Brain pericyte (primary cell): ENCODE measurements at regions not wholly inside any gene's neighbourhood (a gene's known extent, or its start where the extent isn't known, plus 50 kb on each side); places are given as distances from the start of the nearest gene placed in this dataset.
A peak's percentile ranks its signal among the peaks of the same experiment; 100 is the strongest.
"Not testable (repeated sequence)": the region's sequence is repeated elsewhere in the genome, so short reads cannot be mapped to it uniquely, and the experiment has no call there.

Experiments
- DNase-seq: peaks from one replicate; pipeline ENCODE4 v3.0.0-alpha.2; 2012; ENCODE audit warnings: low read depth, low spot score

DNA sequence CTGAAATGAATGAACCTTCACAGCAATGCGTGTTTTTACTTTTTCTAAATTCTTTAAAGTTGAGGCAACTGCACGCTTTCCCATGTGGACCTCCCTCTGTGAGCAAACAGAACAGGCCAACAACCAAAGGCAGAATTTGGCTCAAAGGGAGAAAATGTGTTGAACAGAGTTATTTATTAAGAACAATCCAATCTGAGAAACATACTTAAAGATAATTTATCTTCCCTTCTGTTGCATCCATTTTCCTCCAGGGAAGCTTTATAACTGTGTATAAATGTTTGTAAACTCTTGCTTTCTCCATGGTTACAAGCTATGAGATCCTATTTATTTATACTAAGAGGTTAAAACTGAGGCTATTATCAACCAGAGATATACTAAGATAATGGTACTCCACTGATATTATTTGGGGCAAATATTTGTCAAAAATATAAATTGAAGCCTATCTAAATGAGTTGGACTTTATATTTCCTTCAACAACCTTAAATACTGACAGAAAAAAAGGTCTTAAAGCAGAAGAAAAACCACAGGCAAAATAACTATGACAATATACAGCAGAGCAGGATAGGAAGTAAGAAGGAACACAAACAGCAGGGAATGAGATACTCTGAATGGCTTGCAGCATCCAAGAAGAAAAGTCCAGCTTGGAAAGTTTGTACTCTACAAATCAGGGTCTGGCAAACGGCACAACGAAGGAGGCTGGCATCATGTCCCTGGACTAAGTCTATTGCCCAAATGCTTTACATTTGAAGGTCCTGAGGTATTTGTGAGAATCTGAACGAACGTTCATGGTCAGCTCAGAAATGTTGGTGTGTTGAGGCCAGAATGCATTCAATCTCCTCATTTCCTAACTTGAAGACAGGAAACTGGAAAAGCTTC, 663.2 kb upstream of the INTU start:
- DNase-seq, result peak; percentile 43

DNA sequence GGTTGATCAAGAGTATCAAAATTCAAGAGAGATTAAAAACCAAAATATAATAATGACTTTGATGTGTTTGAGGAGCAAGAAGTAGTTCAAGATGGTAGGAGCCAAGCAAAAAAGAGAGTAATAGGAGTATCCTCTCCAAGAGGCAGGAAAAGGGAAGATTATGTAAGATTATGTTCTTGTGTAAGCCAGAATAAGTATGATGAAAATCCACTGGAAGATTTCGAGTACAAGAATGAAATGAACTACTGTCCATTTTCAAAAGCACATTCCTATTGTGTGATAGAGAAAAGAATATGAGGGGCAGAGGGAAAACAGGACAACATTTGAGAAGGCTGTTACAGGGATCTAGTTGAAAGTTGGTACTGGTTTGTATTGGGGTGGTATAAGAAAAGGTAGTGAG, 659.6 kb upstream of the INTU start:
- DNase-seq, result no peak

DNA sequence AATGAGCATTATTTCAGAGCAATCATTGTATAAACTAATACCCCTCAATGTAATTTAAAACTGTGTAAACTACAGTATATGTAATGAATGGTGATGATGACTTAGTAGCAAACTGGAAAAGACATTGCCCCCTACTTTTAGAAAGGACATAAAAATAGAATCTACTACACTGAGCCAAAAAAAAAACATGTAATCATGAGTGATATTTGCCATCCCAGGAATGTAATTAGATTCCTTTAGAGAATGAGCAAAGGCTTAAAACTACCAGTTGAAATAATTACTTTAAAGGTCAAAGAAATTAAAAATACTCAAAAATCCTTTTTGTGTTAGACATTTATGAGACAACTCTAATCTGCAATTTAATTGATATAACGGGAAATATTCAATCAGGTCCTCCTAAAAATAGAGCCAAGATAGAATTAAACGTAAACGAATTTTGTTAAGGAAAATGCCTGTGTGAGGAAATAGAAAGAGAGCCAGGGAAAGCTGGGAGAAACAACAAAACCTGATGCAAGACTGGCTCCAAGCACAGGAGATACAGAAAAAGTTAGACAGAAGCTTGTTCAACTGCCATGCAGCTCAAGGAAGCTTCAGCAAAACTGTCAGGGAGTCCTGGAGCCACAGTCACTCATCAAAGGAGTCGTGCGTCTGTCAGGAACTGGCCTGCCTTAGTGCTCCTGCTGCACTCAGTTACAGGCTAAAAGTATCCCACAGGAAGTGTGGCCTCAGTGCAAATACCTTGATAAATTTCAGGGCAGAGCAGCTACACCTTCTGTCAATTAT, 655.7 kb upstream of the INTU start:
- DNase-seq, result no peak

DNA sequence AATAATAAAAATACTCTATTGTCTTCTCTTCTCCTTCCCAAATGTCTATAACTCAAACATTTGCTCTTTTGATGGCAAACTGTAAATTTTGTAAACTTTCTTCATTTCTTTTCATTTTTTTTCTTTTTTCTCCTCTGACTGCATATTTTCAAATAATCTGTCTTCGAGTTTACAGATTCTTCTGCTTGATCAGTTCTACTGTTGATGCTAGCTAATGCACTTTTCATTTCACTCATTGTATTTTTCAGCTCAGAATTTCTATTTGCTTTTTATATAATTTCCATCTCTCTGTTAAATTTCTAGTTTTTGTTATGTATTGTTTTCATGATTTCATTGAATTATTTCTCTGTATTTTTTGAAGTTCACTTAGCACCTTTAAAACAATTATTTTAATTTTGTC, 646.8 kb upstream of the INTU start:
- no peak for DNase-seq

DNA sequence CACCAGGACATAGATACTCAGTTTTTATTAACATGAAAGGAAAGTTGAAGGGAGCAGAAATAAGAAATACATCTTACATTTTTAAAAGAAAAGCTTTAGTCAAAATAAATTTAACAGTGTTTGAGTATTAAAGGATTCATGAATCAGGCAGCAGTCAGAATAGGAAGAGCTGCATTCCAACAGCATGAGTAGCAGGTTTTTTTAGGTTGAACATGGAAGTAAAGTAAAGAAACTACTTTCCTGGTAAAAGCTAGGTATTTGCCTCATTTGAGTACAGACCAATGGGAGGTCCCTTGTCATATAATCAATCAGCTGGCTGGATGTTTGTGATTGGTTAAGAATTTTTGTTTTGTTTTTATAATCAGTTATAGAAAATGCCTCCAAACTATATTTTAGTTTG, 645.9 kb upstream of the INTU start:
- DNase-seq, result no peak

DNA sequence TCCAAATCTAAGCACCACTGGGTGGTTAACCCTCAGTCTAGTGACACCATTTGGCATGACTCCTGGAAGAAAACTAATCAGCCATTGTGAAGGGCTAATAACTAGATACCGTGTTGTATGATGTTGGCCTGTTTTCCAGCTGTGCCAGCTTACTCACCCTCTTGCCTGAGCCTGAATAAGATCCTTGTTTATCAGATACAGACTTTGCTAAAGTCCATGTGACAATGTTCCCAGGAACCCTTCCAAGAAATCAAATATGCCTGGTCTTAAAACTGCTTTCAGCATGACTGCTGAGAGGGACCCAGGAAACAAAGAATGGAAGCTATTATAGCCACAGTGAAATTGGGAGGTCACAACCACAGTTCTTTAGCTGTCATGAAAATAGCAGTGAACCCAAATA, 640.8 kb upstream of the INTU start:
- DNase-seq, result peak; percentile 21

- no peak for DNase-seq
Measured at GRCh38 chr4:126992910-126993309, 639.8 kb upstream of the INTU start.

GRCh38 chr4:126993351-126993750, 639.4 kb upstream of the INTU start:
- no peak for DNase-seq

DNA sequence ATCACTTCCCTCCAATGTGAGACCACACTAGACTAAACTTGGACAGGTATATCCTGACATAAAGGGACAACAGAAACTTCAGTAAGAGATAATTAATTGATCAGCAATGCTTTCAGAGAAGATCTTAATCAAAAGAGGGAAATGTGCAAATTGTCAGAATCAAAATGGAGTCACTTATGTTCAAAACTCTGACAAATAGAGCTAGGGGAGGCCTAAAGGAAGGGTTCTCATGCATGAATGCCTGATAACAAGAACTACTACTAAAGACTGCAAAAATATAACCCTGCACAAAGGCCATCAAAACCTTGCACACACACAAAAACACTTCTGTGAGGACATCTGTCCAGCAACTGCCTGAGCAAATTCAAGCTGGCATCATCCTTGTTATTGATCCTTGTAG, 637.5 kb upstream of the INTU start:
- DNase-seq, result no peak

DNA sequence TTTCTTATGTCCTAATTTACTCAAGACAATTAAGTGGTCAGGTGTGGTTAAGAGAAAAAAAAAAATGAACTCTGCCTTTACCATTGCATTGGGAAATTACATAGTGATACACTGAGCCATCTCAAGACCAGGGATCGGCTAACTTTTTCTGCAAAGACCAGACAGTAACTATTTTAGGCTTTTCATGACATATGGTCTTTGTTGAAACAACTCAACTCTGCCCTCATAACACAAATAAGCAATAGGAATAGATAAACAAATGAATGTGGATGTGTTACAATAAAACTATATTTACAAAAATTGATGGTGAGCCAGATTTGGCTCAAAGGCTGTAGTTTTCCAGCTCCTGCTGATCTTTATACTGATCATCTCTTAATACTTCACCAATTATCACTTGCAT, 632.6 kb upstream of the INTU start:
- peak; percentile 41 for DNase-seq

DNA sequence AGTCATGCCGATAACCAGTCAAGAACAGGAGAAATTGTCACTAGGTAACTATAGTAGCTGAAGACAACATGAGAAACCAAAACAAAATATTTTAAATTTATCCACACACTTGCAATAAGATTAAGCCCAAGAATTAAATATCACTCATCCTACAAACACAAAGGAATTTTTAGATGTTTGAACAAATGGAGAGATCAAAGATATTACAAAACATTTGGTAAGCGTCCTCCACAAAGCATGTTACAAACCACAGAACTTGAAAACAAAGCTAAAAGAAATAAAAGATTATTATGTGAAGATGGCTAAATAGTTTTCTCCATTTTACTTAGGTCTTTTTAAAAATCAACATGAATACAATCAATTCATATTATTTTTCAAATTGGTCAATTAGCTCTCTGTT, 631.9 kb upstream of the INTU start:
- no peak for DNase-seq

GRCh38 chr4:127001933-127002332, 630.8 kb upstream of the INTU start:
- DNase-seq, result no peak

DNA sequence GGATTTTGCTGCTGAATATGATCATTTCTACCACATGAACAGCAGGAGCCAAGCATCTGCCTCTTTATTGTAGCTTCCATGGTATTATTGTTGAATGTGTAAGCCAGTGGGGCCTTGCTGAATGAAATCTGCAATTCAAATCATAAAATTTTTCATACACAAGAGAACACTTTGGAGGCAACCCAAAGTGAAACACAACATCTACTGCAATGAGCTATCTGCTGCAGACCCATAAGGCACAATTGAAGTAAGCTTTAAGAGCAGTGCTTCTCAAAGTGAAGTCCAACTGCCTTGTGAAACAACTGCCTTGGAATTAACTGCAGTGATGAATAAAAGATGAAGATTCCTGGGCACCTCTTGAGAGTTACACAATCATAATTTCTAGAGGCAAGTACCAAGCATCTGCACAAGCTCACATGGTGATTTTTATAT, 626.3 kb upstream of the INTU start:
- no peak for DNase-seq

DNA sequence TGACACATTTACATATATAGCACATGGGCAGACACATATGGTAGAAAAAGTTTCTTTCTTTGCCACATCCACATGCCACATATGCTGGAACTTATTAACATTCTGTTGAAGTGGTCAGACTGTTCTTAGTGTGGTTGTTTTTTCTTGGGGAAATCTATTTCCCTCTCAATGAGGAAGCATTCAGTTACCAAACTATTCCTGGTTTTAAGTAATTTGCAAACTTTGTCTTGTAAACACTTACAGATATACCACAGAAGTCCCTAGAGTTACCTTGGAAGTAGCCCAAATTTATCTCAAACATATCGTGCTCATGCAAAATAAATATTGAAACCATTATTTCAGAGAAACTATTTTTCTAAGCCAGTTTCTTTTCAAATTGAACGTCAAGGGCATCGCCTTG, 625.5 kb upstream of the INTU start:
- DNase-seq, result no peak

DNA sequence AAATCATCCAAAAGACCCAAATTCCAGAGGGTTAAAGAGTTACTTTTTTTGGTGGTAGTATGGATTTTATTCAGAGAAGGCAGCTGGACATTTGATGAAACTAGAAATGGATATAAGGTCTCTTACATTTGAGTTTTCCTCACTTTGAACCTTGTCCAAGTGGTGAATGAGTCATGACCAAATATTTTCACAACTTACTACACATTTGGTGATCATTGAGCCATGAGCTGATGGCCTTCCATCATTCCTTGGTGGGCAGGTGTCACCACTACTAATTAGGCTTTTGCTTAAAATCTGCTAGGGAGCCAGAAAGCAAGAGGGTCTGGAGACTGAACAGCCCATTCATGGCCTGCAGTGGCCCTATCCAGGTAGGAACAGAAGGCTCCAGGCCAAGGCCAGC, 620.2 kb upstream of the INTU start:
- no peak for DNase-seq

DNA sequence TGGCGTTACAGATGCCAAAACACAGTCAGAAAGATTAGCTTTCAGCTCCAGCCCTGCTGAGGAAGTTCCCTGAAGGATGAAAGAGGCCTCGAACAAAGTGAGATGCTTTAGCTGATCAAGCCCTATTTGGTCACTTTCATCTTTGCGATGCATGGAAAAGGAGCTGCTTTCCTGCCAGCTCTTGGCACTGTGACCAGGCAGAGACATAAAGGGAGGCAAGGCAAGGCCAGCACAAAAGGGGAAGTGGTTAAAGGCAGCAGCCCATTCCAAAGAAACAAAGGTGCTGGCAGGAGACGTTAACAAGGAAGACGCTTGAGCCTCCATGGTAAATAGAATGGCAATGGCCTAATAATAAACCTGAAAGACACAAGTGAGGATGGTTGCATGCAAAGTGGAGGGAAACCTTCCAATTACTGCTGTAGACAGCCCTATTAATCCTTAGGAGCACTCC, 617.1 kb upstream of the INTU start:
- no peak for DNase-seq

DNA sequence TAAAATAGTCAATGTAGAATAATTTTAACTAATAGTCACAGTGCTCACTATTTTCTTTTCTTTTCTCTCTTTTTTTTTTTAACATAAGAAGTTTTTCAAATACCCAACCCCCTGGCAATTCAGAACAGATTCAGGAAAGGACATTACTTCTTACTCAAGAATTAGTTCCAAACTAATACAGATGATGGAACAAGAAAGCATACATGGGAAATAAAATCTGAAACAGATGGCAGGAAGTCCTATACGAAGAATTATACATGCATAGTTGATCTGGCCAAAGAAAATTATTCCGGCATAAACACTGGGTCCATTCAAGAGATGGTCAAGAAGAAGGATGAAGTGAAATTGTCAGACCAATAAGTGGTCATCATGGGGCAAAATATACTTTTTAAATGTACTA, 614.4 kb upstream of the INTU start:
- no peak for DNase-seq

- DNase-seq, result not testable (repeated sequence)
Measured at GRCh38 chr4:127020831-127021230, 611.9 kb upstream of the INTU start.

DNA sequence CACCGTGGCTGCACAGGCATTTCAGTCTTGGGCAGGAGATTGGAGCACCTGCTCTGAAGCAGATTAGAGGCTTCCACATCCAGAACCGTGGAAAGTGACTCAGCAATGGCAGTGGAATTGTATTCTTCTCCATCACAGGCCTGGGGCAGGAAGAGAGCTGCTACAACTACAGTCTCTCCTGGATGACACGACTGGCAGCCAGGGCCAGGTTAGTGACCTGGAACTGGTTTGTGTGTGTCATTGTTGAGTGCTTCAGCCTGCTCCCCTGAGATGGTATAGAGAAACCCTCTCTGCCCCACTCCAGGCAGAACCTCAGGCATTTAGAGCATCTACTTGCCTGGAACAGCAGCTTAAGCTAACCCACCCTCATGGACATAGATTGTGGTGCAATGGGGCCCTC, 596.5 kb upstream of the INTU start:
- no peak for DNase-seq

- DNase-seq, result no peak
Measured at GRCh38 chr4:127045861-127046260, 586.9 kb upstream of the INTU start.

DNA sequence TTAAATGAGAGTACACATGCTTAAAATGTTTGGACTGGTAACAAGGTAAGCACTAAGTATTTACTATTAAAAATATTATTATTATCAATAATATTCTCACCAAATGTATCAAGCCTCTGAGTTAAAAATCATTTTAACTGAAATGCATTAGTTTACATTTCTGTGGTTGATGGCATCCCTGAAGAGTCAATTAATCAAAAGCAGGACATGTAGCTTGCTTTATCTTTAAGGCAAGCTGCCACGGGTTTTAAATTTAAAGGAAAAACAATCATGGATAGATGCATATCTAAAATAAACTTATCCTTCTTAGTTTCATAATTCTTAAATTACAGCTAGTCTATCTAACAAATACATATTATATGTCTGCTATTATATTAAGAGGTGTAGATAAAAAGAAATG, 584.8 kb upstream of the INTU start:
- no peak for DNase-seq

- DNase-seq, result no peak
Measured at GRCh38 chr4:127048376-127049044, 584.2 kb upstream of the INTU start.
